Large intestine (tissue), 3 donors: ENCODE measurements at regions not wholly inside any gene's neighbourhood (a gene's known extent, or its start where the extent isn't known, plus 50 kb on each side); places are given as distances from the start of the nearest gene placed in this dataset.
A peak's percentile ranks its signal among the peaks of the same experiment; 100 is the strongest.

Experiments
- DNase-seq, 2 donors: peaks; one replicate each; pipeline versions ENCODE4 v3.0.0 to v3.0.0-alpha.2; 2013
- H3K27ac ChIP-seq: one replicate; pipeline ENCODE4 v1.5.1; 2013; ENCODE audit warnings: low read length
- H3K27me3 ChIP-seq: 2 replicates; pipeline ENCODE4 v1.6.1; 2013; ENCODE audit warnings: low read length; ENCODE audit not compliant: control insufficient read depth, insufficient read depth
- H3K36me3 ChIP-seq: 2 replicates; pipeline ENCODE4 v1.6.1; 2013; ENCODE audit warnings: low read length; ENCODE audit not compliant: control insufficient read depth, insufficient read depth
- H3K4me1 ChIP-seq: one replicate; pipeline ENCODE4 v1.6.1; 2013; ENCODE audit warnings: low read length; ENCODE audit not compliant: control insufficient read depth, insufficient read depth
- H3K4me3 ChIP-seq: one replicate; pipeline ENCODE4 v1.5.1; 2013; ENCODE audit warnings: low read length
- H3K9me3 ChIP-seq: one replicate; pipeline ENCODE4 v1.6.1; 2013; ENCODE audit warnings: mild to moderate bottlenecking, low read depth, low read length, moderate library complexity; ENCODE audit not compliant: control insufficient read depth
- WGBS: methylation state at CpG from one replicate; pipeline ENCODE4 v1.1.5; 2013; ENCODE audit warnings: low lambda C conversion rate; ENCODE audit not compliant: insufficient coverage; 5-methylcytosine and 5-hydroxymethylcytosine counted together

DNA sequence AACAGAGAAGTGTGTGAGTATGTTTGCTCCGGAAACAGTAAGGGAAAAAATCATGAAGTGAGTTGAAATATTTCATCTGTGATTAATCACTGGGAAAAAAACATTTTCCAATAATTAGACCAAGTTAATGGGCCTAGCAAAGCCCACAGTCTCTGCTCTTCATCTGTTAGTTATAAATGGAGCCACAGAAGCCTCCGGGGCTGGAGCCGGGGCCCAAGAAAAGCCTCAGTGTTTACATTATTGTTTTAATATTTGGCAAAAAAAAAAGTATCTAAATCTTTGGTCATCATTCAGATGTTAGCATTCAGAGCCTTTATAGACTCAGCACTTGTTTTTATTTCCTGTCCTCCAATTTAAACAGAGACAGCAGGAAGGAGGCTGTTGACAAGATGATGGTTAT lies 115.0 kb downstream of the UBE2U start:
- Histone ChIP-seq H3K9me3 (no peaks in the 10 kb centered on the region), H3K4me3 (no peak overlapping the region), H3K36me3 (no peaks in the 10 kb centered on the region), H3K27me3 (no peaks in the 10 kb centered on the region), H3K27ac (no peak overlapping the region), H3K4me1 (no peaks in the 10 kb centered on the region)
- DNase-seq, result no peak
- 89% methylated on average over 1 of the region's 3 CpGs for WGBS

- no peak overlapping the region for H3K4me3 ChIP-seq
- WGBS, result 100% methylated on average over 1 of the region's 4 CpGs
- H3K27me3 ChIP-seq, result no peaks in the 10 kb centered on the region
- peak in 1 of 2 donors; percentile 70 for DNase-seq
- no peaks in the 10 kb centered on the region for H3K9me3 ChIP-seq
- H3K27ac ChIP-seq, result no peak overlapping the region
- H3K36me3 ChIP-seq, result no peaks in the 10 kb centered on the region
- no peaks in the 10 kb centered on the region for H3K4me1 ChIP-seq
Measured at GRCh38 chr1:64320007-64320406, 116.6 kb downstream of the UBE2U start.

DNA sequence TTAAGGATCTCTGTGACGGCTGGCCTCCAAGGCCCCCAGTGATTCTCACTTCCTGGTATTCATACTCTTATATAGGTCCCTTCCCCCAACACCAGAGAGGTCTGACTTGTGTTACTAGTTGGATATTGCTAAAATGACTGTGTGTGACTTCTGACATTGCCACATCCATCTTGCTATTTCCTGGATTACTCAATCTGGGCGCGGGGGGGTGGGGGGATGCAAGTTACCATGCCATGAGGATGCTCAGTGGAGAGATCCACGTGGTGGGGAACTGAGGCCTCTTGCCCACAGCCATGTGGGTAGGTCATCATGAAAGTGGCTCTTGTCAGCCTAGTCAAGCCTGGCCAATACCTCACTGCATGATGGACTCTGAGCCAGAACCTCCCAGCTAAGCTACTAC lies 117.0 kb downstream of the UBE2U start:
- no peaks in the 10 kb centered on the region for H3K36me3 ChIP-seq
- no CpG with 5 or more reads among the region's 4 CpGs for WGBS
- peak in 1 of 2 donors; percentile 37 for DNase-seq
- H3K4me3 ChIP-seq, result no peak overlapping the region
- H3K27me3 ChIP-seq, result no peaks in the 10 kb centered on the region
- no peaks in the 10 kb centered on the region for H3K4me1 ChIP-seq
- no peaks in the 10 kb centered on the region for H3K9me3 ChIP-seq
- H3K27ac ChIP-seq, result no peak overlapping the region

GRCh38 chr1:64320922-64321614 lies 117.6 kb downstream of the UBE2U start:
- Histone ChIP-seq H3K27ac (no peak overlapping the region), H3K27me3 (no peaks in the 10 kb centered on the region), H3K4me1 (no peaks in the 10 kb centered on the region), H3K4me3 (no peak overlapping the region), H3K9me3 (no peaks in the 10 kb centered on the region), H3K36me3 (no peaks in the 10 kb centered on the region)
- DNase-seq, result no peak
- 60% methylated on average over 1 of the region's 11 CpGs for WGBS

- DNase-seq, result no peak
- H3K27me3 ChIP-seq, result no peaks in the 10 kb centered on the region
- no peaks in the 10 kb centered on the region for H3K4me1 ChIP-seq
- H3K36me3 ChIP-seq, result no peaks in the 10 kb centered on the region
- no peaks in the 10 kb centered on the region for H3K9me3 ChIP-seq
- WGBS, result 60% methylated on average over 1 of the region's 4 CpGs
- no peak overlapping the region for H3K4me3 ChIP-seq
- H3K27ac ChIP-seq, result no peak overlapping the region
Measured at GRCh38 chr1:64323054-64323453, 119.6 kb downstream of the UBE2U start.

GRCh38 chr1:64323882-64324281 lies 120.5 kb downstream of the UBE2U start:
- Histone ChIP-seq H3K4me3 (no peak overlapping the region), H3K9me3 (no peaks in the 10 kb centered on the region), H3K4me1 (no peaks in the 10 kb centered on the region), H3K27me3 (no peaks in the 10 kb centered on the region), H3K36me3 (no peaks in the 10 kb centered on the region), H3K27ac (no peak overlapping the region)
- WGBS, result 86% methylated on average over 2 of the region's 4 CpGs
- DNase-seq, result no peak

DNA sequence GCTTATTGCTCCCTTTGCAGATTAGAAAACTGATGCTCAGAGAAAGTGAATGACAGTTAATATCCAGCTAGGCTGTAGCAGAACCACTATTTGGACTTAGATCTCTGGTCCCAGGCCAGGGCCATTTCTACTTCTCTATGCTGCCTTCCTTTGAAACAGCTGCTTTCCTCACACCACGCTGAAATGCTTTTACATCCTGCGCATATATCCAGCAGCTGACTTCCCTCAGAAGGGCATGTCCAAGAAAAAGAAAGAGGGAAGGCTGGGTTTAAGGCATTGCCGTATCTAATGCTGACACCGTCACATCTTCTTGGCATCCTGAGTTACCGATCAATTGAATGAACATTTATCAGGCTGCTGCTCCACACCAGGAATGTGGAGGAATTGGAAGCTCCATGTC lies 122.4 kb downstream of the UBE2U start:
- DNase-seq, result no peak

GRCh38 chr1:64327119-64327518 lies 123.7 kb downstream of the UBE2U start:
- no peaks in the 10 kb centered on the region for H3K9me3 ChIP-seq
- no peaks in the 10 kb centered on the region for H3K27me3 ChIP-seq
- DNase-seq, result no peak
- no peak overlapping the region for H3K4me3 ChIP-seq
- no peaks in the 10 kb centered on the region for H3K4me1 ChIP-seq
- H3K36me3 ChIP-seq, result no peaks in the 10 kb centered on the region
- no peak overlapping the region for H3K27ac ChIP-seq
- no CpG with 5 or more reads among the region's 2 CpGs for WGBS

More for the DNA sequence above, 122.4 kb downstream of the UBE2U start:
- Histone ChIP-seq H3K27me3 (no peaks in the 10 kb centered on the region), H3K4me1 (no peaks in the 10 kb centered on the region), H3K36me3 (no peaks in the 10 kb centered on the region), H3K9me3 (no peaks in the 10 kb centered on the region), H3K4me3 (no peak overlapping the region), H3K27ac (no peak overlapping the region)
- WGBS, result no CpG with 5 or more reads among the region's 5 CpGs

DNA sequence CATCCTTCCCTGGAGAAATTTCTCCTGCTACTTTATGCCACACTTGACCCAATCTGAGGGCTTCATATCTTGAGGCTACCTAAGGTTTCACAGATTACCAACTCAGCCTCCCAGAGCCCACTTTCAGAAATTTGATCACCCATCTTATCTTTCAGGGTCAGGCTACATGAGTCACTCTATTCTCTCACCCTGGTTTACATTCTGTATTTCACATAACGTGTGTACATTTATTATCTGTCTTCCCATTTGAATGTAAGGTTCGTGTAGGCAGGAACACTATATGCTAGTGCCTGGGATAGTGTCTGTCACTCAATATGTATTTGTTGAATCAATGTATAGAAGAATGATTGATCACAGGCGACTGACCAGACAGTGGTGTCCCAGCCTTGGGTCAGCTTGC lies 124.8 kb downstream of the UBE2U start:
- H3K27ac ChIP-seq, result no peak overlapping the region
- no peaks in the 10 kb centered on the region for H3K9me3 ChIP-seq
- no peak for DNase-seq
- H3K27me3 ChIP-seq, result no peaks in the 10 kb centered on the region
- H3K4me1 ChIP-seq, result peaks cover 3% of the 10 kb centered on the region
- no CpG with 5 or more reads among the region's 3 CpGs for WGBS
- no peak overlapping the region for H3K4me3 ChIP-seq
- H3K36me3 ChIP-seq, result no peaks in the 10 kb centered on the region

GRCh38 chr1:64330839-64331238 lies 127.4 kb downstream of the UBE2U start:
- Histone ChIP-seq H3K27ac (no peak overlapping the region), H3K36me3 (no peaks in the 10 kb centered on the region), H3K4me1 (peaks cover 9% of the 10 kb centered on the region), H3K9me3 (no peaks in the 10 kb centered on the region), H3K27me3 (no peaks in the 10 kb centered on the region), H3K4me3 (no peak overlapping the region)
- no peak for DNase-seq
- no CpG with 5 or more reads among the region's 4 CpGs for WGBS

DNA sequence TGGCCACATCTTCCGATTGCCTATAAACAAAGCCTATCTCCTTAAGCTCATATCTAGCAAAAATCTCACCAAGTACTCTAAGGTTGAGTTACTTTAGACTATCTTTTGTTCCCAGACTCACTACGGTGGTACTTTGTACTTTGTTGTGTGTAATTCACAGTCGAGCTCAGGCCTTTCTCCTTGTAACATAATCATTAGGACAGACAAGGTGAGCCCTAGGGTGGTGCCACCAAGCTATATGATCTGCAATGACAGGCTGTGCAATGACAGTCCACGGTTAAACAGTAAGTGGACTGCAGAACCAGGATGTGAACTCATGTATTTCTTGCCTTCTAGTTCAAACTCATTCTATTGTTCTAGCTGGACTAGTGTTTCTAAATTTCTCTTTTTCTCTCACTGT lies 132.2 kb downstream of the UBE2U start:
- Histone ChIP-seq H3K9me3 (no peaks in the 10 kb centered on the region), H3K27ac (peak overlapping the region; percentile 24), H3K4me1 (peaks cover 11% of the 10 kb centered on the region), H3K27me3 (no peaks in the 10 kb centered on the region), H3K36me3 (no peaks in the 10 kb centered on the region), H3K4me3 (no peak overlapping the region)
- peak; percentile 61 to 86 for DNase-seq
- 0% methylated on average over 2 of the region's 4 CpGs for WGBS
